Ureter (tissue), 1 donor: ENCODE measurements at regions not wholly inside any gene's neighbourhood (a gene's known extent, or its start where the extent isn't known, plus 50 kb on each side); places are given as distances from the start of the nearest gene placed in this dataset.
"Not testable (repeated sequence)": the region's sequence is repeated elsewhere in the genome, so short reads cannot be mapped to it uniquely, and the experiment has no call there.

Source experiments
- DNase-seq: peaks from one replicate; pipeline ENCODE4 v3.0.0-alpha.2; 2020; ENCODE audit warnings: low spot score
- donor health status: DM: yes; HTN: yes; CAD: no.

GRCh38 chr21:18550361-18550760 lies 146.8 kb upstream of the TMPRSS15 start:
- no peak for DNase-seq

- no peak for DNase-seq
Measured at GRCh38 chr21:18553786-18554185, 150.2 kb upstream of the TMPRSS15 start.

- not testable (repeated sequence) for DNase-seq
Measured at GRCh38 chr21:18567770-18568169, 164.2 kb upstream of the TMPRSS15 start.

GRCh38 chr21:18588001-18588662 lies 184.5 kb upstream of the TMPRSS15 start:
- no peak for DNase-seq

- DNase-seq: no peak
Measured at GRCh38 chr21:18601146-18601545, 197.6 kb upstream of the TMPRSS15 start.

GRCh38 chr21:18602711-18603110 lies 199.1 kb upstream of the TMPRSS15 start:
- DNase-seq: no peak

GRCh38 chr21:18603261-18603660 lies 199.7 kb upstream of the TMPRSS15 start:
- no peak for DNase-seq

- no peak for DNase-seq
Measured at GRCh38 chr21:18603980-18604379, 200.4 kb upstream of the TMPRSS15 start.

- no peak for DNase-seq
Measured at GRCh38 chr21:18608226-18608625, 204.6 kb upstream of the TMPRSS15 start.

- DNase-seq: no peak
Measured at GRCh38 chr21:18614303-18614702, 210.7 kb upstream of the TMPRSS15 start.

- DNase-seq: no peak
Measured at GRCh38 chr21:18617291-18617690, 213.7 kb upstream of the TMPRSS15 start.

GRCh38 chr21:18620436-18620835 lies 216.9 kb upstream of the TMPRSS15 start:
- no peak for DNase-seq

- no peak for DNase-seq
Measured at GRCh38 chr21:18622383-18622782, 218.8 kb upstream of the TMPRSS15 start.

- DNase-seq: no peak
Measured at GRCh38 chr21:18630446-18630845, 226.9 kb upstream of the TMPRSS15 start.

GRCh38 chr21:18636897-18637296 lies 233.3 kb upstream of the TMPRSS15 start:
- no peak for DNase-seq

GRCh38 chr21:18646116-18646515 lies 242.5 kb upstream of the TMPRSS15 start:
- DNase-seq: no peak

GRCh38 chr21:18655931-18656330 lies 252.3 kb upstream of the TMPRSS15 start:
- DNase-seq: no peak

GRCh38 chr21:18661842-18662241 lies 258.3 kb upstream of the TMPRSS15 start:
- DNase-seq: no peak

GRCh38 chr21:18663663-18664062 lies 260.1 kb upstream of the TMPRSS15 start:
- no peak for DNase-seq

GRCh38 chr21:18666725-18667124 lies 263.1 kb upstream of the TMPRSS15 start:
- DNase-seq: no peak

GRCh38 chr21:18673789-18674188 lies 270.2 kb upstream of the TMPRSS15 start:
- DNase-seq: no peak

GRCh38 chr21:18677632-18678031 lies 274.0 kb upstream of the TMPRSS15 start:
- DNase-seq: no peak

GRCh38 chr21:18705971-18706370 lies 302.4 kb upstream of the TMPRSS15 start:
- no peak for DNase-seq

GRCh38 chr21:18711662-18712061 lies 308.1 kb upstream of the TMPRSS15 start:
- no peak for DNase-seq
